ENCODE measurements at regions not wholly inside any gene's neighbourhood (a gene's known extent, or its start where the extent isn't known, plus 50 kb on each side); places are given as distances from the start of the nearest gene placed in this dataset.

- no peaks in the 10 kb centered on the region for H3K79me2 ChIP-seq (ENCODE audit: low read depth)
- no peak overlapping the region for H2AFZ ChIP-seq (replicated peaks)
- Mint-ChIP-seq H3K4me3 (no peak overlapping the region), H3K4me1 (peaks cover 3% of the 10 kb centered on the region), H3K27me3 (ENCODE audit: insufficient read depth, low read depth) (peaks cover 4% of the 10 kb centered on the region), H3K36me3 (no peaks in the 10 kb centered on the region), H3K27ac (no peak overlapping the region), H3K9me3 (no peaks in the 10 kb centered on the region)
- no peaks in the 10 kb centered on the region for H3K36me3 ChIP-seq
- H3K4me2 ChIP-seq = no peak overlapping the region
- DNase-seq (ENCODE audit: low spot score) = no peak
- TF ChIP-seq, protein P1, sequence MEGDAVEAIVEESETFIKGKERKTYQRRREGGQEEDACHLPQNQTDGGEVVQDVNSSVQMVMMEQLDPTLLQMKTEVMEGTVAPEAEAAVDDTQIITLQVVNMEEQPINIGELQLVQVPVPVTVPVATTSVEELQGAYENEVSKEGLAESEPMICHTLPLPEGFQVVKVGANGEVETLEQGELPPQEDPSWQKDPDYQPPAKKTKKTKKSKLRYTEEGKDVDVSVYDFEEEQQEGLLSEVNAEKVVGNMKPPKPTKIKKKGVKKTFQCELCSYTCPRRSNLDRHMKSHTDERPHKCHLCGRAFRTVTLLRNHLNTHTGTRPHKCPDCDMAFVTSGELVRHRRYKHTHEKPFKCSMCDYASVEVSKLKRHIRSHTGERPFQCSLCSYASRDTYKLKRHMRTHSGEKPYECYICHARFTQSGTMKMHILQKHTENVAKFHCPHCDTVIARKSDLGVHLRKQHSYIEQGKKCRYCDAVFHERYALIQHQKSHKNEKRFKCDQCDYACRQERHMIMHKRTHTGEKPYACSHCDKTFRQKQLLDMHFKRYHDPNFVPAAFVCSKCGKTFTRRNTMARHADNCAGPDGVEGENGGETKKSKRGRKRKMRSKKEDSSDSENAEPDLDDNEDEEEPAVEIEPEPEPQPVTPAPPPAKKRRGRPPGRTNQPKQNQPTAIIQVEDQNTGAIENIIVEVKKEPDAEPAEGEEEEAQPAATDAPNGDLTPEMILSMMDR (IDR thresholded peaks at IDR 0.05) = peak; percentile 21
- no peak for TF ChIP-seq EZH2 (IDR thresholded peaks at IDR 0.05)
- no peak for TF ChIP-seq EZH2phosphoT487 (IDR thresholded peaks at IDR 0.05)
- no peaks in the 10 kb centered on the region for H3K9me3 ChIP-seq (ENCODE audit: low read depth)
- H3F3A ChIP-seq (ENCODE audit: low read depth) = no peaks in the 10 kb centered on the region
- H3K27me3 ChIP-seq = no peaks in the 10 kb centered on the region
- no peak overlapping the region for H3K27ac ChIP-seq
- H3K4me3 ChIP-seq = no peak overlapping the region
- no peaks in the 10 kb centered on the region for H4K20me1 ChIP-seq (ENCODE audit: low read depth)
- no peak overlapping the region for H3K9ac ChIP-seq
- H3K4me1 ChIP-seq = no peaks in the 10 kb centered on the region
Observed at GRCh38 chr18:45355944-45356520, 259.2 kb upstream of the SLC14A2 start.

DNA sequence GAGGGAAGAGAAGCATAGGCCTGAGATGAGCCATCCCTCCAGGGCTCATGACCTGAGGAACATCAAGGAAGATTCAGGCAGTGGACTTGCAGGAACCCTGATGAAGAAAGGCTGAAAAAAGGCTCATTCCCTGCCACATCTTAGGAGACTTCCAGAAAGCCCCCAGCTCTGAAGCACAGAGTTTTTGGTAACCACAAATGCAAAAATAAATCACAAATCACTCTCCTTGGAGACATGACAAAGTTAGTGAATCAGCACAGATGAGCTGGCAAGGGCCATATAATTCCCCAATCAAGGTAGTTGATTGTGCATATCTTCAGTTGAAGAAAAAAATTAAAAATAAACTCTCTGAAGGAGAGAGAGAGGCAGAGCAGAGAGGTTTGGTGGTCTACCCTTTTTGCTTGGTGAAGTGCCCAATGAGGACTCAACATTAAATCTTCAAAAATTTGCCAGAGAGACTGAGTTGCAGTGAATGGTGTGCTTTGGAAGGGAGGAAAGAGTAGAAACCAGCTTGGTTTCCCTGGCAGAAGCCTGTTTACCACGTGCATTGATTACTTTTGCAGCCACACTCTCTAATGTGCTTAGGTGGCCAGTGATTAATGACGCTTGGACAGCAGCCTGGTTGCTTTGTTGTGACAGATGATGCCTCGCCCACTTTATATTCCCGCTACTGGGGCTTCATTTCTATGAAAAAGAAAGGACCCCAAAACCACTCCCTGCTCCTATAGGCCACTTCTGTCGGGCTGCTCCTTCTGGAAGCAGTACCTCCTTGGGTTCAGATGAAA, 257.4 kb upstream of the SLC14A2 start:
- no peak overlapping the region for H2AFZ ChIP-seq (replicated peaks)
- no peak overlapping the region for H3K4me2 ChIP-seq
- H3K36me3 ChIP-seq = no peaks in the 10 kb centered on the region
- Mint-ChIP-seq H3K27ac (no peak overlapping the region), H3K4me1 (peaks cover 8% of the 10 kb centered on the region), H3K9me3 (no peaks in the 10 kb centered on the region), H3K27me3 (ENCODE audit: insufficient read depth, low read depth) (peaks cover 5% of the 10 kb centered on the region), H3K36me3 (no peaks in the 10 kb centered on the region), H3K4me3 (no peak overlapping the region)
- no peaks in the 10 kb centered on the region for H3F3A ChIP-seq (ENCODE audit: low read depth)
- DNase-seq (ENCODE audit: low spot score) = no peak
- H3K4me3 ChIP-seq = no peak overlapping the region
- H4K20me1 ChIP-seq (ENCODE audit: low read depth) = no peaks in the 10 kb centered on the region
- H3K4me1 ChIP-seq = no peaks in the 10 kb centered on the region
- H3K27ac ChIP-seq = no peak overlapping the region
- H3K27me3 ChIP-seq = no peaks in the 10 kb centered on the region
- no peak overlapping the region for H3K9ac ChIP-seq
- H3K79me2 ChIP-seq (ENCODE audit: low read depth) = no peaks in the 10 kb centered on the region
- TF ChIP-seq EZH2phosphoT487 (IDR thresholded peaks at IDR 0.05) = no peak
- TF ChIP-seq EZH2 (IDR thresholded peaks at IDR 0.05) = no peak
- TF ChIP-seq, protein P1 (IDR thresholded peaks at IDR 0.05) = no peak
- H3K9me3 ChIP-seq (ENCODE audit: low read depth) = no peaks in the 10 kb centered on the region

- Histone ChIP-seq H3K9me3 (ENCODE audit: low read depth) (no peaks in the 10 kb centered on the region), H3K4me1 (no peaks in the 10 kb centered on the region), H3K79me2 (ENCODE audit: low read depth) (no peaks in the 10 kb centered on the region), H3K36me3 (no peaks in the 10 kb centered on the region), H2AFZ (replicated peaks) (no peak overlapping the region), H3K9ac (no peak overlapping the region), H3K4me2 (no peak overlapping the region), H3K4me3 (no peak overlapping the region), H3F3A (ENCODE audit: low read depth) (no peaks in the 10 kb centered on the region), H4K20me1 (ENCODE audit: low read depth) (no peaks in the 10 kb centered on the region), H3K27me3 (no peaks in the 10 kb centered on the region), H3K27ac (no peak overlapping the region)
- H3K4me3 Mint-ChIP-seq = no peak overlapping the region
- H3K4me1 Mint-ChIP-seq = peaks cover 19% of the 10 kb centered on the region
- H3K27ac Mint-ChIP-seq = no peak overlapping the region
- no peak for DNase-seq (ENCODE audit: low spot score)
- no peaks in the 10 kb centered on the region for H3K36me3 Mint-ChIP-seq
- H3K9me3 Mint-ChIP-seq = no peaks in the 10 kb centered on the region
- TF ChIP-seq EZH2 (IDR thresholded peaks at IDR 0.05) (no peak), EZH2phosphoT487 (IDR thresholded peaks at IDR 0.05) (no peak)
- TF ChIP-seq, protein P1 (IDR thresholded peaks at IDR 0.05) = no peak
- H3K27me3 Mint-ChIP-seq (ENCODE audit: insufficient read depth, low read depth) = peaks cover 7% of the 10 kb centered on the region
Observed at GRCh38 chr18:45359275-45360009, 255.8 kb upstream of the SLC14A2 start.
